NCI-H2196 (cell line): ENCODE measurements at regions not wholly inside any gene's neighbourhood (a gene's known extent, or its start where the extent isn't known, plus 50 kb on each side); places are given as distances from the start of the nearest gene placed in this dataset.
"Not testable (repeated sequence)": the region's sequence is repeated elsewhere in the genome, so short reads cannot be mapped to it uniquely, and the experiment has no call there.

ENCODE experiments used
- DNase-seq: peaks from one replicate; lab custom pipeline; 2025; ENCODE audit not compliant: unreplicated experiment; lab: John Stamatoyannopoulos, UW

- no peak for DNase-seq
These were observed 370.2 kb downstream of the SHANK2 start for GRCh38 chr11:70881948-70882715.

DNA sequence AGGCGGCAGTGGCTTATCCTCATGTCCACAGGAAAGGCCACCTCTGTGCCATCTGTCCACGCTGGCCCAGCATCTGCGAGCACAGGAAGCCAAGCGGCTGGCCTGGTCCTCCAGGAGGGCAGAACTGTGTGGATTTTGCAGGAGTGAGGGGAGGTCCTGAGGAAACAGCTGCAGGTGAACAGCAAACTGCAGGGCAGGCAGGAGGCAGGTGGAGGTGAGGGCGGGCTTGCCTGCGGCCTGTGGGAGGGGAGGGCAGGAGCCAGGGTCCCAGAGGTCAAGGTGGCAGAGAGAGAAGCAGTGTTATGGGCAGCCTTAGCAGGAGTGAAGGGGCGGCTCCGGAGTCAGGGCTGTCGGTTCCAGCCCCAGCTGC, 369.7 kb downstream of the SHANK2 start:
- DNase-seq = no peak

GRCh38 chr11:70883323-70883940, 368.9 kb downstream of the SHANK2 start:
- DNase-seq = no peak

DNA sequence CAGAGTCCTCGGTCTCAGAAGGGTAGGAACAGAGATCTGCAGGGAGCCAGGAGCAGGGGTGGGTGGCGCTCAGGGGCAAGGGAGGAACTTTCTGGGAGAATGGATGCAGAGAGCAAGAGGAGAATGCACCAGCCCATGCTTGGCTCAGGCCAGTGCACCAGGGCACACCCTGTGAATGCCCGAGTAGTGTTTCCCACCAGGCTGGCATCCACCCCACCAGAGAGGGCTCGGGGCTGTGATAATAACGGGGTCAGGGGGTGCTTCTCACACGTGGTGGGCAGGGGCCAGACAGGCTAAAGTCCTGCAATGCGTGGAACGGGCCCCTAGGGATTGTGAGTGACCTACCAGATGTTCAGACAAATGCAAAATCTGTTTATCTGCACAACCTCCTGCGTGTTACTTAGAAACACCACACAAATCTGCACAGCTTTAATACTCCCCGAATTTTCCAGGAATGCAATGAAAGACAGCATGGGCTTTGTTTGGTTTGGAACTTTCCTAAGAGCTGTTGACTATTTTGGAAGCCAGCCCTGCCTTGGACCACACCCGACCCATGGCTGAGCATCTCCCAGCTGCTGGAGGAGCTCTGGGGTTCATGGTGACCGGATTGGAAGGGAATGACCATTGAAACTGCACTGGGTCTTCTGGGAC, 368.3 kb downstream of the SHANK2 start:
- DNase-seq = no peak

- DNase-seq = no peak
These were observed 366.8 kb downstream of the SHANK2 start for GRCh38 chr11:70885281-70886231.

GRCh38 chr11:70886256-70886655, 366.1 kb downstream of the SHANK2 start:
- DNase-seq = no peak

GRCh38 chr11:70886676-70887541, 365.5 kb downstream of the SHANK2 start:
- DNase-seq = no peak

GRCh38 chr11:70887542-70887827, 364.9 kb downstream of the SHANK2 start:
- no peak for DNase-seq

- no peak for DNase-seq
These were observed 364.3 kb downstream of the SHANK2 start for GRCh38 chr11:70888061-70888460.

DNA sequence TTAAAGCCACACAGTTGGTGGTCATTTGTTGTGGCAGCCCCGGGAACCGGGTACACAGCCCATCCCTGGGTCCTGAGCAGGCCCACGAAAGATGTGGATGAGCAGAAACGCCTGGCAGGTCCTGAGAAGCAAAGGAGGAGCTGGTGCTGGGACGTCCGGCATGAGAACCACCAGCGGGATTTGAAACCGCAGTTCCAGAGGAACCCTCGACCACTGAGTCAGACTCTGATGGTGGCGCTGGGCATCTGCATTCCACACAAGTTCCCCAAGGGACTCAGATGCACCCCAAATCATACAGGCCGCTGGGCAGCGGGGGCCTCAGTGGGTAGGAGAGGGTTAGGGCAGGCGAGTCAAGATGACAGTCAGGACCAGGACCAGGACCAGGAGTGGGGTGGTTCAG, 363.0 kb downstream of the SHANK2 start:
- no peak for DNase-seq

GRCh38 chr11:70891844-70892380, 360.5 kb downstream of the SHANK2 start:
- no peak for DNase-seq

- no peak for DNase-seq
These were observed 359.5 kb downstream of the SHANK2 start for GRCh38 chr11:70892889-70893288.

DNA sequence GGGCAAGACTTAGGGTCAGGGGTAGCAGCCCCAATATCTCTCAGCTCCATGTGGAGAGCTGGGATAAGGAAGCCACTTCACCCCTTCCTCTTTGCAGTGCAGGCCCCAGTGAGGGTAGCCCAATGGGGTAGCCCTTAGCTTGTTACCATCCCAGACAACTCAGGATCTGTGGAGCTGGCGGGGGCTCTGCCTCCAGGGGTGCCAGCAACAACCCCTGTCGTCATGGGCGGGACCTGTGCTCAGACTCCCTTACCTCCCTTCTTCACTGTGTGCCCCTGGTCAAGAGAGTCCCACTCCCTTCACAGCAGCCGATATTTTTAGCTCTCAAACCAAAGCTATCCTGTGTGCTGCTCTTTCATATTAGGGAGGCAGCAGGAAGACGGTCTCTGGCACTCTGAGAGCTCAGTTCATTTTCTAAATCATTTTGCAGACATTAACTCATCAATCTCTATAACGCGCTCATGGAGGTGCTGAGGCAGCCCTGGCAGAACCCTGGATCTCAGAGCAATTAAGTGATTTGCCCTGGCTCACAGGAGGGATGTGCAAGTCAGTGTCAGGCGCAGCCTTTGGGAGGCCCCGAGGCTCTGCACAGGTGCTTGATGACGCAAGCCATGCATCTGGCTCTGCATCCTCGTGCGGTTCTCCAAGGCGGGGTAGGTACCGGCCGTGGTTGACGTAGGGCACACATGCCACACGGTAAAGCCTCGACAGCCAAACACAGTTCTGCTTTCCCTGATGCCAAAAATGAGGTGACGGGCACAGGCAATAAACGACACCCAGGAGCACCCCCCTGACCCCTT, 357.6 kb downstream of the SHANK2 start:
- no peak for DNase-seq

GRCh38 chr11:70895366-70895670, 357.1 kb downstream of the SHANK2 start:
- no peak for DNase-seq

GRCh38 chr11:70897429-70897828, 354.9 kb downstream of the SHANK2 start:
- DNase-seq = no peak

DNA sequence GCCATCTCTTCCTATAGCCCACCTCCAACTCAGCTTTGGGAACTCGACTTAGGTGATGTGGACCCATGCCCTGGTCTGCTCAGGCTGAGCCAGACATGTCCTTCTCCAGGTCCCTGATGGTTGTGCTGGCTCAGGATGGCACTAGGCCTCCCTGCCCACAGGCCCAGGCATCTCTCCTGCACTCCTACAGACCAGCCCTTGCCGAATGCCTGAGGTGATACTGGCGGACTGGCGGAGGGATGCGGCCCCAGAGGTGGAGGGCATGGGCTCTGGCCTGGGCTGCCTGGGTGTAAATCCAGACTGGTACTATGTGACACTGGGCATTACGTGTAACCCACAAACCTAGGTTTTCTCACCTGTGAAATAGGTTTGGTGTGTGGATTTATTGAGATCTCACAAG, 352.8 kb downstream of the SHANK2 start:
- no peak for DNase-seq

- DNase-seq = no peak
These were observed 351.8 kb downstream of the SHANK2 start for GRCh38 chr11:70900540-70900939.

- no peak for DNase-seq
These were observed 350.3 kb downstream of the SHANK2 start for GRCh38 chr11:70901951-70902521.

GRCh38 chr11:70903229-70903628, 349.1 kb downstream of the SHANK2 start:
- not testable (repeated sequence) for DNase-seq
